BLaER1 (cell line): ENCODE measurements at regions not wholly inside any gene's neighbourhood (a gene's known extent, or its start where the extent isn't known, plus 50 kb on each side); places are given as distances from the start of the nearest gene placed in this dataset.

ENCODE experiments used
- H3K27ac ChIP-seq: shearing (Covaris generic); formaldehyde crosslinking; 2 replicates; pipeline ENCODE4 v1.8.1; 2022
- H3K27me3 ChIP-seq: shearing (Covaris generic); formaldehyde crosslinking; 2 replicates; pipeline ENCODE4 v1.8.1; 2022
- H3K36me3 ChIP-seq: shearing (Covaris generic); formaldehyde crosslinking; 2 replicates; pipeline ENCODE4 v1.8.1; 2022
- H3K4me1 ChIP-seq: shearing (Covaris generic); formaldehyde crosslinking; 2 replicates; pipeline ENCODE4 v1.8.1; 2022
- H3K4me2 ChIP-seq: shearing (Covaris generic); formaldehyde crosslinking; 2 replicates; pipeline ENCODE4 v1.8.1; 2022
- H3K4me3 ChIP-seq: shearing (Covaris generic); formaldehyde crosslinking; 2 replicates; pipeline ENCODE4 v1.8.1; 2022
- H3K9ac ChIP-seq: shearing (Covaris generic); formaldehyde crosslinking; 2 replicates; pipeline ENCODE4 v1.8.1; 2022
- H3K9me3 ChIP-seq: shearing (Covaris generic); formaldehyde crosslinking; 2 replicates; pipeline ENCODE4 v1.8.1; 2022
- H4K20me1 ChIP-seq: shearing (Covaris generic); formaldehyde crosslinking; 2 replicates; pipeline ENCODE4 v1.8.1; 2022
- Cebpa-rat ChIP-seq: shearing (Covaris generic); IDR thresholded peaks from 2 replicates; pipeline ENCODE4 v1.8.1; 2022

GRCh38 chr20:53848304-53848703 is 222.1 kb downstream of the BCAS1 start:
- Histone ChIP-seq H3K27ac (peak overlapping the region; percentile 87), H3K9ac (no peak overlapping the region), H3K36me3 (no peaks in the 10 kb centered on the region), H3K4me2 (peak overlapping the region; percentile 82), H3K27me3 (no peaks in the 10 kb centered on the region), H4K20me1 (no peaks in the 10 kb centered on the region), H3K4me3 (no peak overlapping the region), H3K4me1 (peaks cover 42% of the 10 kb centered on the region), H3K9me3 (peaks cover 12% of the 10 kb centered on the region)
- TF ChIP-seq Cebpa-rat: no peak

GRCh38 chr20:53847837-53848170 is 222.6 kb downstream of the BCAS1 start:
- peak overlapping the region; percentile 53 for H3K9ac ChIP-seq
- H3K27ac ChIP-seq: peak overlapping the region; percentile 87
- no peaks in the 10 kb centered on the region for H4K20me1 ChIP-seq
- TF ChIP-seq Cebpa-rat: no peak
- peaks cover 45% of the 10 kb centered on the region for H3K4me1 ChIP-seq
- H3K4me3 ChIP-seq: peak overlapping the region; percentile 49
- no peaks in the 10 kb centered on the region for H3K36me3 ChIP-seq
- H3K4me2 ChIP-seq: peak overlapping the region; percentile 82
- peaks cover 15% of the 10 kb centered on the region for H3K9me3 ChIP-seq
- no peaks in the 10 kb centered on the region for H3K27me3 ChIP-seq

GRCh38 chr20:53847139-53847836 is 223.1 kb downstream of the BCAS1 start:
- H3K27me3 ChIP-seq: no peaks in the 10 kb centered on the region
- no peaks in the 10 kb centered on the region for H3K36me3 ChIP-seq
- H3K9ac ChIP-seq: peak overlapping the region; percentile 53
- peaks cover 15% of the 10 kb centered on the region for H3K9me3 ChIP-seq
- H3K27ac ChIP-seq: peak overlapping the region; percentile 87
- peaks cover 50% of the 10 kb centered on the region for H3K4me1 ChIP-seq
- peak overlapping the region; percentile 82 for H3K4me2 ChIP-seq
- H3K4me3 ChIP-seq: peak overlapping the region; percentile 49
- no peaks in the 10 kb centered on the region for H4K20me1 ChIP-seq
- no peak for TF ChIP-seq Cebpa-rat

- H3K4me3 ChIP-seq: peak overlapping the region; percentile 49; the same call in 1 of the 2 replicates
- H3K27me3 ChIP-seq: no peaks in the 10 kb centered on the region
- H3K36me3 ChIP-seq: no peaks in the 10 kb centered on the region
- no peaks in the 10 kb centered on the region for H4K20me1 ChIP-seq
- peak overlapping the region; percentile 87 for H3K27ac ChIP-seq
- H3K9me3 ChIP-seq: peaks cover 15% of the 10 kb centered on the region
- peak overlapping the region; percentile 53; the same call in 1 of the 2 replicates for H3K9ac ChIP-seq
- peaks cover 50% of the 10 kb centered on the region for H3K4me1 ChIP-seq
- no peak for TF ChIP-seq Cebpa-rat
- H3K4me2 ChIP-seq: peak overlapping the region; percentile 82
These were observed 223.8 kb downstream of the BCAS1 start for GRCh38 chr20:53846640-53847039.

GRCh38 chr20:53845980-53846379 is 224.4 kb downstream of the BCAS1 start:
- H4K20me1 ChIP-seq: no peaks in the 10 kb centered on the region
- H3K27me3 ChIP-seq: no peaks in the 10 kb centered on the region
- TF ChIP-seq Cebpa-rat: no peak
- peak overlapping the region; percentile 82; the same call in 1 of the 2 replicates for H3K4me2 ChIP-seq
- 0 out of 2 replicates have a peak overlapping the region, but pooled peaks have one; percentile 87 for H3K27ac ChIP-seq
- no peak overlapping the region for H3K4me3 ChIP-seq
- H3K9me3 ChIP-seq: peaks cover 15% of the 10 kb centered on the region
- H3K36me3 ChIP-seq: no peaks in the 10 kb centered on the region
- peaks cover 51% of the 10 kb centered on the region for H3K4me1 ChIP-seq
- no peak overlapping the region for H3K9ac ChIP-seq

- Histone ChIP-seq H4K20me1 (no peaks in the 10 kb centered on the region), H3K4me3 (no peak overlapping the region), H3K4me2 (no peak overlapping the region), H3K27ac (no peak overlapping the region), H3K9me3 (peaks cover 15% of the 10 kb centered on the region), H3K9ac (no peak overlapping the region), H3K4me1 (peaks cover 67% of the 10 kb centered on the region), H3K27me3 (no peaks in the 10 kb centered on the region), H3K36me3 (no peaks in the 10 kb centered on the region)
- TF ChIP-seq Cebpa-rat: no peak
These were observed 226.1 kb downstream of the BCAS1 start for GRCh38 chr20:53844259-53844658.

GRCh38 chr20:53843645-53844044 is 226.7 kb downstream of the BCAS1 start:
- H3K4me3 ChIP-seq: no peak overlapping the region
- H3K27ac ChIP-seq: no peak overlapping the region
- no peak for TF ChIP-seq Cebpa-rat
- H3K4me1 ChIP-seq: peaks cover 72% of the 10 kb centered on the region
- peaks cover 15% of the 10 kb centered on the region for H3K9me3 ChIP-seq
- H3K4me2 ChIP-seq: no peak overlapping the region
- no peak overlapping the region for H3K9ac ChIP-seq
- H3K27me3 ChIP-seq: no peaks in the 10 kb centered on the region
- H4K20me1 ChIP-seq: no peaks in the 10 kb centered on the region
- no peaks in the 10 kb centered on the region for H3K36me3 ChIP-seq

- Histone ChIP-seq H4K20me1 (no peaks in the 10 kb centered on the region), H3K9me3 (peaks cover 15% of the 10 kb centered on the region), H3K27me3 (no peaks in the 10 kb centered on the region), H3K36me3 (no peaks in the 10 kb centered on the region), H3K27ac (peak overlapping the region; percentile 84), H3K4me3 (no peak overlapping the region), H3K4me2 (peak overlapping the region; percentile 40), H3K9ac (peak overlapping the region; percentile 23; the same call in 1 of the 2 replicates), H3K4me1 (peaks cover 68% of the 10 kb centered on the region)
- no peak for TF ChIP-seq Cebpa-rat
These were observed 227.9 kb downstream of the BCAS1 start for GRCh38 chr20:53842301-53843099.

GRCh38 chr20:53841741-53842140 is 228.7 kb downstream of the BCAS1 start:
- Histone ChIP-seq H3K4me1 (peaks cover 60% of the 10 kb centered on the region), H3K27ac (peak overlapping the region; percentile 84), H3K27me3 (no peaks in the 10 kb centered on the region), H3K9ac (no peak overlapping the region), H3K4me2 (0 out of 2 replicates have a peak overlapping the region, but pooled peaks have one; percentile 40), H4K20me1 (no peaks in the 10 kb centered on the region), H3K9me3 (peaks cover 23% of the 10 kb centered on the region), H3K4me3 (no peak overlapping the region), H3K36me3 (no peaks in the 10 kb centered on the region)
- no peak for TF ChIP-seq Cebpa-rat

GRCh38 chr20:53840532-53840931 is 229.9 kb downstream of the BCAS1 start:
- Histone ChIP-seq H3K9ac (no peak overlapping the region; the same call in 1 of the 2 replicates), H3K36me3 (no peaks in the 10 kb centered on the region), H3K4me3 (no peak overlapping the region), H3K27ac (peak overlapping the region; percentile 84), H3K4me1 (peaks cover 56% of the 10 kb centered on the region), H3K9me3 (peaks cover 28% of the 10 kb centered on the region), H3K4me2 (peak overlapping the region; percentile 73; the same call in 1 of the 2 replicates), H4K20me1 (no peaks in the 10 kb centered on the region), H3K27me3 (no peaks in the 10 kb centered on the region)
- TF ChIP-seq Cebpa-rat: no peak
